HCT116 (cell line): ENCODE measurements at regions not wholly inside any gene's neighbourhood (a gene's known extent, or its start where the extent isn't known, plus 50 kb on each side); places are given as distances from the start of the nearest gene placed in this dataset.

Experiments used
- ATAC-seq: fragments of 200-7000 bp; cut with Tn5 transposase; 2 replicates; pipeline ENCODE4 v1.9.1; 2020; ENCODE audit warnings: mild to moderate bottlenecking, moderate library complexity
- BruUV-seq: library from RNA; stranded (reverse); fragments of 400-500 nt; replicated peaks from 2 replicates; lab custom pipeline; 2021; lab: Mats Ljungman, UMichigan
- CTCF ChIA-PET: fragments of 300-600 bp; sonication (Branson Sonifier 250); formaldehyde crosslinking; loops from one replicate; lab custom pipeline; 2021; ENCODE audit warnings: antibody characterized with exemption; lab: Charles Lee
- POLR2A ChIA-PET: fragments of 300-600, 350-600 bp; sonication (Branson Sonifier 250); formaldehyde crosslinking; loops from one replicate; lab custom pipeline; 2021; ENCODE audit warnings: antibody characterized with exemption; lab: Charles Lee
- RAD21 ChIA-PET, 2 experiments: fragments of 300-600 bp; sonication (Branson Sonifier 250); formaldehyde crosslinking; loops; one replicate each; lab custom pipeline; 2023; ENCODE audit warnings: low total read pairs in 2 of 2; ENCODE audit not compliant: uncharacterized antibody in 2 of 2, unreplicated experiment in 2 of 2, low non-redundant PET in 1 of 2; lab: Charles Lee
- DNase-seq: peaks from one replicate; pipeline ENCODE4 v3.0.0-alpha.2; 2010; ENCODE audit warnings: low read depth, low spot score
- H2AFZ ChIP-seq: fragments of 200-600 bp; shearing (Covaris generic), sonication (generic); 2 replicates; pipeline ENCODE4 v1.6.1; 2017; ENCODE audit warnings: low read depth, mixed run types, mixed read lengths, antibody characterized with exemption, low read length; ENCODE audit not compliant: poor library complexity, severe bottlenecking
- H3K27ac ChIP-seq: 2 replicates; pipeline ENCODE4 v1.5.1; 2012; ENCODE audit warnings: low read depth, low read length
- H3K27me3 ChIP-seq: fragments of 200-600 bp; sonication (generic); 2 replicates; pipeline ENCODE4 v1.6.1; 2016; ENCODE audit warnings: mixed run types, low read length, mixed read lengths; ENCODE audit not compliant: insufficient read depth
- H3K36me3 ChIP-seq, 2 experiments: fragments of 200-500 bp in 1 of 2; fragments of 200-600 bp in 1 of 2; sonication (Bioruptor generic) in 1 of 2; sonication (generic) in 1 of 2; 2 replicates each; pipeline versions ENCODE4 v1.5.1 to v1.6.1; 2014 to 2016; ENCODE audit warnings: low read length in 2 of 2, inconsistent platforms in 1 of 2, mixed read lengths in 1 of 2, mixed run types in 1 of 2; ENCODE audit not compliant: insufficient read depth in 2 of 2, control insufficient read depth in 1 of 2
- H3K4me1 ChIP-seq, 2 experiments: fragments of 200-600 bp in 1 of 2; sonication (generic) in 1 of 2; 2 replicates each; pipeline versions ENCODE4 v1.5.1 to v1.6.1; 2012 to 2017; ENCODE audit warnings: low read length in 2 of 2, inconsistent platforms in 1 of 2, mild to moderate bottlenecking in 1 of 2, mixed read lengths in 1 of 2, mixed run types in 1 of 2, moderate library complexity in 1 of 2; ENCODE audit not compliant: insufficient read depth in 2 of 2, control insufficient read depth in 1 of 2
- H3K4me2 ChIP-seq: fragments of 200-600 bp; sonication (generic); 2 replicates; pipeline ENCODE4 v1.6.1; 2017; ENCODE audit warnings: mixed run types, low read length, mixed read lengths
- H3K4me3 ChIP-seq, 2 experiments: fragments of 200-600 bp in 1 of 2; sonication (generic) in 1 of 2; replicated peaks in 1 of 2; 2 replicates each; pipeline ENCODE4 v1.5.1; 2011 to 2016; ENCODE audit warnings: low read length in 2 of 2, control low read depth in 1 of 2, low read depth in 1 of 2, mild to moderate bottlenecking in 1 of 2, mixed read lengths in 1 of 2, mixed run types in 1 of 2
- H3K79me2 ChIP-seq: fragments of 200-600 bp; sonication (generic); 2 replicates; pipeline ENCODE4 v1.6.1; 2017; ENCODE audit warnings: mild to moderate bottlenecking, mixed run types, low read length, moderate library complexity, mixed read lengths; ENCODE audit not compliant: insufficient read depth
- H3K9ac ChIP-seq: fragments of 200-600 bp; sonication (generic); 2 replicates; pipeline ENCODE4 v1.6.1; 2016; ENCODE audit warnings: low read length, mixed read lengths
- H3K9me2 ChIP-seq: fragments of 200-600 bp; sonication (generic), shearing (Covaris generic); 2 replicates; pipeline ENCODE4 v1.6.1; 2017; ENCODE audit warnings: mixed run types, mild to moderate bottlenecking, moderate library complexity; ENCODE audit not compliant: insufficient read depth
- H3K9me3 ChIP-seq, 2 experiments: fragments of 200-500 bp in 1 of 2; fragments of 200-600 bp in 1 of 2; sonication (Bioruptor generic) in 1 of 2; sonication (generic) in 1 of 2; 2 replicates each; pipeline ENCODE4 v1.6.1; 2014 to 2017; ENCODE audit warnings: low read length in 2 of 2, mixed read lengths in 2 of 2, inconsistent platforms in 1 of 2, low read depth in 1 of 2, mild to moderate bottlenecking in 1 of 2, mixed run types in 1 of 2, moderate library complexity in 1 of 2; ENCODE audit not compliant: control insufficient read depth in 1 of 2, insufficient read depth in 1 of 2
- H4K20me1 ChIP-seq: fragments of 200-600 bp; sonication (generic), shearing (Covaris generic); 2 replicates; pipeline ENCODE4 v1.6.1; 2017; ENCODE audit warnings: mixed run types, mild to moderate bottlenecking, moderate library complexity; ENCODE audit not compliant: insufficient read depth
- ATF3 ChIP-seq: IDR thresholded peaks from 2 replicates; pipeline ENCODE4 v1.6.1; 2012
- CEBPB ChIP-seq: IDR thresholded peaks from 2 replicates; pipeline ENCODE4 v1.6.1; 2012; ENCODE audit warnings: low read depth
- CTCF ChIP-seq, 3 experiments: fragments of 200-600 bp in 1 of 3; sonication (generic) in 1 of 3; IDR thresholded peaks in 2 of 3; conservative IDR thresholded peaks in 1 of 3; 2 replicates each; pipeline ENCODE4 v1.5.1; 2012 to 2017; ENCODE audit warnings: low read depth in 2 of 3, low read length in 2 of 3, antibody characterized with exemption in 1 of 3, borderline replicate concordance in 1 of 3, control low read depth in 1 of 3, mild to moderate bottlenecking in 1 of 3, mixed read lengths in 1 of 3, mixed run types in 1 of 3, moderate library complexity in 1 of 3; ENCODE audit not compliant: insufficient read depth in 1 of 3
- EGR1 ChIP-seq: IDR thresholded peaks from 2 replicates; pipeline ENCODE4 v1.6.1; 2012; ENCODE audit warnings: low read depth
- ELF1 ChIP-seq: IDR thresholded peaks from 2 replicates; pipeline ENCODE4 v1.6.1; 2012; ENCODE audit warnings: low read depth, borderline replicate concordance
- EZH2 ChIP-seq: fragments of 200-600 bp; sonication (generic); IDR thresholded peaks from 2 replicates; pipeline ENCODE4 v1.6.1; 2017; ENCODE audit warnings: antibody characterized with exemption, mixed run types
- EZH2phosphoT487 ChIP-seq: fragments of 200-600 bp; IDR thresholded peaks from 2 replicates; pipeline ENCODE4 v1.6.1; 2018; ENCODE audit warnings: antibody characterized with exemption, borderline replicate concordance
- FOSL1 ChIP-seq: IDR thresholded peaks from 2 replicates; pipeline ENCODE4 v1.6.1; 2012; ENCODE audit warnings: low read depth
- JUND ChIP-seq: IDR thresholded peaks from 2 replicates; pipeline ENCODE4 v1.6.1; 2012
- MAX ChIP-seq: IDR thresholded peaks from 2 replicates; pipeline ENCODE4 v1.6.1; 2012
- POLR2A ChIP-seq: IDR thresholded peaks from 2 replicates; pipeline ENCODE4 v1.7.0; 2011; ENCODE audit warnings: borderline replicate concordance; ENCODE audit not compliant: insufficient read depth, insufficient read length; ENCODE audit errors: extremely low read depth
- REST ChIP-seq: IDR thresholded peaks from 2 replicates; pipeline ENCODE4 v1.6.1; 2012; ENCODE audit warnings: low read depth
- SP1 ChIP-seq: IDR thresholded peaks from 2 replicates; pipeline ENCODE4 v1.6.1; 2012; ENCODE audit warnings: low read depth
- SRF ChIP-seq: IDR thresholded peaks from 2 replicates; pipeline ENCODE4 v1.6.1; 2012; ENCODE audit warnings: low read depth
- TCF7L2 ChIP-seq: IDR thresholded peaks from 2 replicates; pipeline ENCODE4 v1.7.0; 2011; ENCODE audit warnings: borderline replicate concordance, inconsistent platforms; ENCODE audit not compliant: insufficient read depth, insufficient read length; ENCODE audit errors: extremely low read depth
- YY1 ChIP-seq: IDR thresholded peaks from 2 replicates; pipeline ENCODE4 v1.6.1; 2011; ENCODE audit warnings: low read length, low read depth, moderate library complexity, mild to moderate bottlenecking; ENCODE audit not compliant: insufficient replicate concordance; ENCODE audit errors: extremely low read depth
- ZBTB33 ChIP-seq: IDR thresholded peaks from 2 replicates; pipeline ENCODE4 v1.6.1; 2011; ENCODE audit warnings: mild to moderate bottlenecking, low read length, moderate library complexity; ENCODE audit not compliant: insufficient replicate concordance; ENCODE audit errors: extremely low read depth
- ZFX ChIP-seq: fragments of 450-650 bp; IDR thresholded peaks from 2 replicates; pipeline ENCODE4 v1.6.1; 2017
- intact Hi-C: fragments of 100-400 bp; cut with micrococcal nuclease; formaldehyde crosslinking; loops from 2 replicates; pipeline ENCODE4 v1.10.0; 2022

GRCh38 chr4:148923881-148924280 is 481.7 kb upstream of the NR3C2 start:
- Histone ChIP-seq H2AFZ (no peak overlapping the region), H3K4me2 (no peak overlapping the region), H3K9me3 (no peaks in the 10 kb centered on the region), H3K36me3 (no peaks in the 10 kb centered on the region), H3K27ac (no peak overlapping the region), H3K4me1 (no peaks in the 10 kb centered on the region), H3K9me2 (no peaks in the 10 kb centered on the region), H3K4me3 (no peak overlapping the region), H3K79me2 (no peaks in the 10 kb centered on the region), H3K9ac (no peak overlapping the region), H3K27me3 (no peaks in the 10 kb centered on the region), H4K20me1 (no peaks in the 10 kb centered on the region)
- intact Hi-C loops, result no loop called here
- CTCF ChIA-PET, result no interaction called here
- TF ChIP-seq ZBTB33, result no peak
- no peak for TF ChIP-seq EZH2phosphoT487
- TF ChIP-seq POLR2A, result no peak
- no peak for TF ChIP-seq TCF7L2
- no peak for TF ChIP-seq YY1
- no peak for TF ChIP-seq CTCF (IDR thresholded peaks at IDR 0.05 in 2 of 3, conservative IDR thresholded peaks at IDR 0.05 in 1 of 3; ENCODE audit: borderline replicate concordance in 1 of 3, insufficient read depth in 1 of 3, low read depth in 2 of 3, low read length in 2 of 3)
- no peak for TF ChIP-seq JUND
- no peak for TF ChIP-seq MAX
- TF ChIP-seq CEBPB, result no peak
- TF ChIP-seq ATF3, result no peak
- no peak for TF ChIP-seq SP1
- TF ChIP-seq ZFX, result no peak
- no peak for TF ChIP-seq EZH2
- TF ChIP-seq FOSL1, result no peak
- TF ChIP-seq EGR1, result no peak
- no peak for TF ChIP-seq SRF
- no peak for TF ChIP-seq ELF1
- no peak for TF ChIP-seq REST
- POLR2A ChIA-PET, result no interaction called here
- BruUV-seq, result no TSS peak
- RAD21 ChIA-PET, result no interaction called here
- ATAC-seq (no peak), DNase-seq (no peak)
